HCT116 (cell line): ENCODE measurements at regions not wholly inside any gene's neighbourhood (a gene's known extent, or its start where the extent isn't known, plus 50 kb on each side); places are given as distances from the start of the nearest gene placed in this dataset.

Source experiments
- ATAC-seq: fragments of 200-7000 bp; cut with Tn5 transposase; 2 replicates; pipeline ENCODE4 v1.9.1; 2020; ENCODE audit warnings: mild to moderate bottlenecking, moderate library complexity
- BruUV-seq: library from RNA; stranded (reverse); fragments of 400-500 nt; replicated peaks from 2 replicates; lab custom pipeline; 2021; lab: Mats Ljungman, UMichigan
- CTCF ChIA-PET: fragments of 300-600 bp; sonication (Branson Sonifier 250); formaldehyde crosslinking; loops from one replicate; lab custom pipeline; 2021; ENCODE audit warnings: antibody characterized with exemption; lab: Charles Lee
- POLR2A ChIA-PET: fragments of 300-600, 350-600 bp; sonication (Branson Sonifier 250); formaldehyde crosslinking; loops from one replicate; lab custom pipeline; 2021; ENCODE audit warnings: antibody characterized with exemption; lab: Charles Lee
- RAD21 ChIA-PET, 2 experiments: fragments of 300-600 bp; sonication (Branson Sonifier 250); formaldehyde crosslinking; loops; one replicate each; lab custom pipeline; 2023; ENCODE audit warnings: low total read pairs in 2 of 2; ENCODE audit not compliant: uncharacterized antibody in 2 of 2, unreplicated experiment in 2 of 2, low non-redundant PET in 1 of 2; lab: Charles Lee
- DNase-seq: peaks from one replicate; pipeline ENCODE4 v3.0.0-alpha.2; 2010; ENCODE audit warnings: low read depth, low spot score
- H2AFZ ChIP-seq: fragments of 200-600 bp; shearing (Covaris generic), sonication (generic); 2 replicates; pipeline ENCODE4 v1.6.1; 2017; ENCODE audit warnings: low read depth, mixed run types, mixed read lengths, antibody characterized with exemption, low read length; ENCODE audit not compliant: poor library complexity, severe bottlenecking
- H3K27ac ChIP-seq: 2 replicates; pipeline ENCODE4 v1.5.1; 2012; ENCODE audit warnings: low read depth, low read length
- H3K27me3 ChIP-seq: fragments of 200-600 bp; sonication (generic); 2 replicates; pipeline ENCODE4 v1.6.1; 2016; ENCODE audit warnings: mixed run types, low read length, mixed read lengths; ENCODE audit not compliant: insufficient read depth
- H3K36me3 ChIP-seq, 2 experiments: fragments of 200-500 bp in 1 of 2; fragments of 200-600 bp in 1 of 2; sonication (Bioruptor generic) in 1 of 2; sonication (generic) in 1 of 2; 2 replicates each; pipeline versions ENCODE4 v1.5.1 to v1.6.1; 2014 to 2016; ENCODE audit warnings: low read length in 2 of 2, inconsistent platforms in 1 of 2, mixed read lengths in 1 of 2, mixed run types in 1 of 2; ENCODE audit not compliant: insufficient read depth in 2 of 2, control insufficient read depth in 1 of 2
- H3K4me1 ChIP-seq, 2 experiments: fragments of 200-600 bp in 1 of 2; sonication (generic) in 1 of 2; 2 replicates each; pipeline versions ENCODE4 v1.5.1 to v1.6.1; 2012 to 2017; ENCODE audit warnings: low read length in 2 of 2, inconsistent platforms in 1 of 2, mild to moderate bottlenecking in 1 of 2, mixed read lengths in 1 of 2, mixed run types in 1 of 2, moderate library complexity in 1 of 2; ENCODE audit not compliant: insufficient read depth in 2 of 2, control insufficient read depth in 1 of 2
- H3K4me2 ChIP-seq: fragments of 200-600 bp; sonication (generic); 2 replicates; pipeline ENCODE4 v1.6.1; 2017; ENCODE audit warnings: mixed run types, low read length, mixed read lengths
- H3K4me3 ChIP-seq, 2 experiments: fragments of 200-600 bp in 1 of 2; sonication (generic) in 1 of 2; replicated peaks in 1 of 2; 2 replicates each; pipeline ENCODE4 v1.5.1; 2011 to 2016; ENCODE audit warnings: low read length in 2 of 2, control low read depth in 1 of 2, low read depth in 1 of 2, mild to moderate bottlenecking in 1 of 2, mixed read lengths in 1 of 2, mixed run types in 1 of 2
- H3K79me2 ChIP-seq: fragments of 200-600 bp; sonication (generic); 2 replicates; pipeline ENCODE4 v1.6.1; 2017; ENCODE audit warnings: mild to moderate bottlenecking, mixed run types, low read length, moderate library complexity, mixed read lengths; ENCODE audit not compliant: insufficient read depth
- H3K9ac ChIP-seq: fragments of 200-600 bp; sonication (generic); 2 replicates; pipeline ENCODE4 v1.6.1; 2016; ENCODE audit warnings: low read length, mixed read lengths
- H3K9me2 ChIP-seq: fragments of 200-600 bp; sonication (generic), shearing (Covaris generic); 2 replicates; pipeline ENCODE4 v1.6.1; 2017; ENCODE audit warnings: mixed run types, mild to moderate bottlenecking, moderate library complexity; ENCODE audit not compliant: insufficient read depth
- H3K9me3 ChIP-seq, 2 experiments: fragments of 200-500 bp in 1 of 2; fragments of 200-600 bp in 1 of 2; sonication (Bioruptor generic) in 1 of 2; sonication (generic) in 1 of 2; 2 replicates each; pipeline ENCODE4 v1.6.1; 2014 to 2017; ENCODE audit warnings: low read length in 2 of 2, mixed read lengths in 2 of 2, inconsistent platforms in 1 of 2, low read depth in 1 of 2, mild to moderate bottlenecking in 1 of 2, mixed run types in 1 of 2, moderate library complexity in 1 of 2; ENCODE audit not compliant: control insufficient read depth in 1 of 2, insufficient read depth in 1 of 2
- H4K20me1 ChIP-seq: fragments of 200-600 bp; sonication (generic), shearing (Covaris generic); 2 replicates; pipeline ENCODE4 v1.6.1; 2017; ENCODE audit warnings: mixed run types, mild to moderate bottlenecking, moderate library complexity; ENCODE audit not compliant: insufficient read depth
- CTCF ChIP-seq, 3 experiments: fragments of 200-600 bp in 1 of 3; sonication (generic) in 1 of 3; IDR thresholded peaks in 2 of 3; conservative IDR thresholded peaks in 1 of 3; 2 replicates each; pipeline ENCODE4 v1.5.1; 2012 to 2017; ENCODE audit warnings: low read depth in 2 of 3, low read length in 2 of 3, antibody characterized with exemption in 1 of 3, borderline replicate concordance in 1 of 3, control low read depth in 1 of 3, mild to moderate bottlenecking in 1 of 3, mixed read lengths in 1 of 3, mixed run types in 1 of 3, moderate library complexity in 1 of 3; ENCODE audit not compliant: insufficient read depth in 1 of 3
- EZH2 ChIP-seq: fragments of 200-600 bp; sonication (generic); IDR thresholded peaks from 2 replicates; pipeline ENCODE4 v1.6.1; 2017; ENCODE audit warnings: antibody characterized with exemption, mixed run types
- EZH2phosphoT487 ChIP-seq: fragments of 200-600 bp; IDR thresholded peaks from 2 replicates; pipeline ENCODE4 v1.6.1; 2018; ENCODE audit warnings: antibody characterized with exemption, borderline replicate concordance
- POLR2A ChIP-seq: IDR thresholded peaks from 2 replicates; pipeline ENCODE4 v1.7.0; 2011; ENCODE audit warnings: borderline replicate concordance; ENCODE audit not compliant: insufficient read depth, insufficient read length; ENCODE audit errors: extremely low read depth
- REST ChIP-seq: IDR thresholded peaks from 2 replicates; pipeline ENCODE4 v1.6.1; 2012; ENCODE audit warnings: low read depth
- SRF ChIP-seq: IDR thresholded peaks from 2 replicates; pipeline ENCODE4 v1.6.1; 2012; ENCODE audit warnings: low read depth
- TCF7L2 ChIP-seq: IDR thresholded peaks from 2 replicates; pipeline ENCODE4 v1.7.0; 2011; ENCODE audit warnings: borderline replicate concordance, inconsistent platforms; ENCODE audit not compliant: insufficient read depth, insufficient read length; ENCODE audit errors: extremely low read depth
- YY1 ChIP-seq: IDR thresholded peaks from 2 replicates; pipeline ENCODE4 v1.6.1; 2011; ENCODE audit warnings: low read length, low read depth, moderate library complexity, mild to moderate bottlenecking; ENCODE audit not compliant: insufficient replicate concordance; ENCODE audit errors: extremely low read depth
- ZBTB33 ChIP-seq: IDR thresholded peaks from 2 replicates; pipeline ENCODE4 v1.6.1; 2011; ENCODE audit warnings: mild to moderate bottlenecking, low read length, moderate library complexity; ENCODE audit not compliant: insufficient replicate concordance; ENCODE audit errors: extremely low read depth
- ZFX ChIP-seq: fragments of 450-650 bp; IDR thresholded peaks from 2 replicates; pipeline ENCODE4 v1.6.1; 2017
- ZNF274 ChIP-seq: fragments of 200-500 bp; sonication (Bioruptor generic); IDR thresholded peaks from 2 replicates; pipeline ENCODE4 v1.6.1; 2014; ENCODE audit warnings: mild to moderate bottlenecking, low read depth, low read length, inconsistent platforms
- intact Hi-C: fragments of 100-400 bp; cut with micrococcal nuclease; formaldehyde crosslinking; loops from 2 replicates; pipeline ENCODE4 v1.10.0; 2022

GRCh38 chr17:33987162-33987561 is 267.9 kb upstream of the CCL2 start:
- Histone ChIP-seq H3K27ac (no peak overlapping the region), H3K36me3 (no peaks in the 10 kb centered on the region), H3K9ac (no peak overlapping the region), H4K20me1 (no peaks in the 10 kb centered on the region), H3K9me2 (no peaks in the 10 kb centered on the region), H3K4me1 (no peaks in the 10 kb centered on the region), H3K4me2 (no peak overlapping the region), H3K27me3 (no peaks in the 10 kb centered on the region), H3K79me2 (no peaks in the 10 kb centered on the region), H3K9me3 (peaks cover 0 to 28% of the 10 kb centered on the region in 2 experiments; a peak in 2 of 4 replicates), H3K4me3 (no peak overlapping the region), H2AFZ (no peak overlapping the region)
- ChIA-PET POLR2A (no interaction called here), CTCF (no interaction called here), RAD21 (no interaction called here)
- intact Hi-C loops, result no loop called here
- no peak for ATAC-seq
- TF ChIP-seq EZH2 (no peak), POLR2A (no peak), ZBTB33 (no peak), SRF (no peak), REST (no peak), YY1 (no peak), ZNF274 (no peak), ZFX (no peak), TCF7L2 (no peak), CTCF (IDR thresholded peaks at IDR 0.05 in 2 of 3, conservative IDR thresholded peaks at IDR 0.05 in 1 of 3; ENCODE audit: borderline replicate concordance in 1 of 3, insufficient read depth in 1 of 3, low read depth in 2 of 3, low read length in 2 of 3) (no peak), EZH2phosphoT487 (no peak)
- DNase-seq, result no peak
- BruUV-seq, result no TSS peak
